Neural cell (in vitro differentiated cells): ENCODE measurements at regions not wholly inside any gene's neighbourhood (a gene's known extent, or its start where the extent isn't known, plus 50 kb on each side); places are given as distances from the start of the nearest gene placed in this dataset.

Experiments used
- H2AFZ ChIP-seq: fragments of 200-600, 300-800 bp; sonication (generic), shearing (Covaris generic); 2 replicates; pipeline ENCODE4 v1.6.0; 2014; ENCODE audit warnings: low read depth, mild to moderate bottlenecking, antibody characterized with exemption, low read length, moderate library complexity
- H3F3A ChIP-seq: fragments of 200-600 bp; shearing (Covaris generic); 2 replicates; pipeline ENCODE4 v1.6.1; 2016; ENCODE audit warnings: mild to moderate bottlenecking, moderate library complexity, mixed read lengths, antibody characterized with exemption, low read length; ENCODE audit not compliant: insufficient read depth, poor library complexity, severe bottlenecking
- H3K27ac ChIP-seq: fragments of 200-600, 300-800 bp; sonication (generic), shearing (Covaris generic); 2 replicates; pipeline ENCODE4 v1.5.1; 2014; ENCODE audit warnings: mild to moderate bottlenecking, low read length, moderate library complexity
- H3K27me3 ChIP-seq: fragments of 300-800, 200-600 bp; sonication (generic), shearing (Covaris generic); 2 replicates; pipeline ENCODE4 v1.6.0; 2014; ENCODE audit warnings: mild to moderate bottlenecking, low read depth, low read length, moderate library complexity; ENCODE audit not compliant: insufficient read depth
- H3K36me3 ChIP-seq: fragments of 300-800, 200-600 bp; sonication (generic), shearing (Covaris generic); 2 replicates; pipeline ENCODE4 v1.5.1; 2014; ENCODE audit warnings: mild to moderate bottlenecking, antibody characterized with exemption, low read length, moderate library complexity; ENCODE audit not compliant: insufficient read depth
- H3K4me2 ChIP-seq: fragments of 300-800, 200-600 bp; sonication (generic), shearing (Covaris generic); 2 replicates; pipeline ENCODE4 v1.6.0; 2014; ENCODE audit warnings: mild to moderate bottlenecking, low read length
- H3K4me3 ChIP-seq: fragments of 300-800, 200-600 bp; sonication (generic), shearing (Covaris generic); 2 replicates; pipeline ENCODE4 v1.5.1; 2014; ENCODE audit warnings: mild to moderate bottlenecking, low read length, moderate library complexity
- H3K79me2 ChIP-seq: fragments of 200-600 bp; shearing (Covaris generic); replicated peaks from 2 replicates; pipeline ENCODE4 v1.6.0; 2014; ENCODE audit warnings: mild to moderate bottlenecking, low read length, moderate library complexity; ENCODE audit not compliant: insufficient read depth
- H3K9ac ChIP-seq: fragments of 300-800, 200-600 bp; sonication (generic), shearing (Covaris generic); 2 replicates; pipeline ENCODE4 v1.6.1; 2016; ENCODE audit warnings: mild to moderate bottlenecking, low read length, mixed read lengths
- H3K9me2 ChIP-seq: fragments of 200-600 bp; shearing (Covaris generic); 2 replicates; pipeline ENCODE4 v1.6.1; 2016; ENCODE audit warnings: mild to moderate bottlenecking, low read length, mixed read lengths; ENCODE audit not compliant: insufficient read depth
- H3K9me3 ChIP-seq: fragments of 200-600, 300-800 bp; sonication (generic), shearing (Covaris generic); 2 replicates; pipeline ENCODE4 v1.6.1; 2016; ENCODE audit warnings: mild to moderate bottlenecking, mixed run types, low read length, moderate library complexity, mixed read lengths
- H4K20me1 ChIP-seq: fragments of 200-600 bp; shearing (Covaris generic); 2 replicates; pipeline ENCODE4 v1.6.1; 2016; ENCODE audit warnings: mild to moderate bottlenecking, mixed run types; ENCODE audit not compliant: insufficient read depth
- EP300 ChIP-seq: fragments of 450-650 bp; conservative IDR thresholded peaks from 2 replicates; pipeline ENCODE4 v1.6.1; 2014; ENCODE audit warnings: antibody characterized with exemption, mild to moderate bottlenecking, moderate library complexity; ENCODE audit not compliant: poor library complexity, severe bottlenecking
- EZH2 ChIP-seq: fragments of 200-600, 300-800 bp; shearing (Covaris generic), sonication (generic); IDR thresholded peaks from 2 replicates; pipeline ENCODE4 v1.6.1; 2014; ENCODE audit warnings: antibody characterized with exemption, low read length, borderline replicate concordance, mild to moderate bottlenecking; ENCODE audit not compliant: insufficient read depth, poor library complexity, severe bottlenecking
- MXI1 ChIP-seq: fragments of 450-650 bp; conservative IDR thresholded peaks from 2 replicates; pipeline ENCODE4 v1.6.1; 2014; ENCODE audit warnings: antibody characterized with exemption, mild to moderate bottlenecking; ENCODE audit not compliant: poor library complexity, severe bottlenecking
- POLR2AphosphoS5 ChIP-seq: IDR thresholded peaks from 2 replicates; pipeline ENCODE4 v1.6.1; 2012
- RAD21 ChIP-seq: fragments of 450-650 bp; conservative IDR thresholded peaks from 2 replicates; pipeline ENCODE4 v1.6.1; 2014; ENCODE audit warnings: antibody characterized with exemption, mild to moderate bottlenecking, moderate library complexity
- REST ChIP-seq: IDR thresholded peaks from 2 replicates; pipeline ENCODE4 v1.6.1; 2012; ENCODE audit warnings: borderline replicate concordance
- SMC3 ChIP-seq: fragments of 450-650 bp; conservative IDR thresholded peaks from 2 replicates; pipeline ENCODE4 v1.6.1; 2014; ENCODE audit warnings: antibody characterized with exemption, mild to moderate bottlenecking, moderate library complexity; ENCODE audit not compliant: poor library complexity
- TAF1 ChIP-seq: IDR thresholded peaks from 2 replicates; pipeline ENCODE4 v1.6.1; 2012; ENCODE audit warnings: low read depth
- TF ChIP-seq, protein P1 (sequence below): fragments of 450-650 bp; IDR thresholded peaks from 2 replicates; pipeline ENCODE4 v1.5.1; 2014; ENCODE audit warnings: antibody characterized with exemption, mild to moderate bottlenecking, moderate library complexity; ENCODE audit not compliant: poor library complexity, severe bottlenecking

DNA sequence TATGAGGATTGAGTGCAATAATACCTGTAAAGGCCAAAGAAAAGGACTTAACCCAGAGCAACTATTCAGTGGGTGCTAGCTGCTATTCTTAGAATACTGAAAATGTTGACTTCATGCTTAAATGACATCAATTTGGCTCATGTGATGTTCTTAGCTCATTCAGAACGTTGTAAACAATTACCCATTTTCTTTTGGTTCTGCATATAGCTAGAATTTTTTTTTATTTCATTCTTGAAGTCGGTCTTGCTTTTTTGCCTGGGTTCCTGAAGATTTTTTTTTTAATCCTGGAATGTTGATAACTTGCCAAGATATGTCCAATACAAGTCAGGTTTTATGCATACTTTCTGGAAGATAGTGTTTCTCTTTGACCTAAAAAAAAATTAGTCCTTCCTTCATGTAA is 772.0 kb downstream of the LTN1 start:
- H3K79me2 ChIP-seq = no peaks in the 10 kb centered on the region
- H3K36me3 ChIP-seq = no peaks in the 10 kb centered on the region
- no peak overlapping the region for H3K9ac ChIP-seq
- no peaks in the 10 kb centered on the region for H3F3A ChIP-seq
- no peaks in the 10 kb centered on the region for H3K9me3 ChIP-seq
- no peak overlapping the region for H3K27ac ChIP-seq
- H3K4me3 ChIP-seq = no peak overlapping the region
- H3K27me3 ChIP-seq = no peaks in the 10 kb centered on the region
- TF ChIP-seq TAF1 (no peak), RAD21 (no peak), MXI1 (no peak), EZH2 (no peak), REST (no peak), POLR2AphosphoS5 (no peak), SMC3 (no peak), EP300 (no peak)
- TF ChIP-seq, protein P1, sequence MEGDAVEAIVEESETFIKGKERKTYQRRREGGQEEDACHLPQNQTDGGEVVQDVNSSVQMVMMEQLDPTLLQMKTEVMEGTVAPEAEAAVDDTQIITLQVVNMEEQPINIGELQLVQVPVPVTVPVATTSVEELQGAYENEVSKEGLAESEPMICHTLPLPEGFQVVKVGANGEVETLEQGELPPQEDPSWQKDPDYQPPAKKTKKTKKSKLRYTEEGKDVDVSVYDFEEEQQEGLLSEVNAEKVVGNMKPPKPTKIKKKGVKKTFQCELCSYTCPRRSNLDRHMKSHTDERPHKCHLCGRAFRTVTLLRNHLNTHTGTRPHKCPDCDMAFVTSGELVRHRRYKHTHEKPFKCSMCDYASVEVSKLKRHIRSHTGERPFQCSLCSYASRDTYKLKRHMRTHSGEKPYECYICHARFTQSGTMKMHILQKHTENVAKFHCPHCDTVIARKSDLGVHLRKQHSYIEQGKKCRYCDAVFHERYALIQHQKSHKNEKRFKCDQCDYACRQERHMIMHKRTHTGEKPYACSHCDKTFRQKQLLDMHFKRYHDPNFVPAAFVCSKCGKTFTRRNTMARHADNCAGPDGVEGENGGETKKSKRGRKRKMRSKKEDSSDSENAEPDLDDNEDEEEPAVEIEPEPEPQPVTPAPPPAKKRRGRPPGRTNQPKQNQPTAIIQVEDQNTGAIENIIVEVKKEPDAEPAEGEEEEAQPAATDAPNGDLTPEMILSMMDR = no peak
- H3K4me2 ChIP-seq = no peak overlapping the region
- no peaks in the 10 kb centered on the region for H3K9me2 ChIP-seq
- no peak overlapping the region for H2AFZ ChIP-seq
- H4K20me1 ChIP-seq = no peaks in the 10 kb centered on the region

- no peak overlapping the region for H3K9ac ChIP-seq
- H3K4me2 ChIP-seq = no peak overlapping the region
- TF ChIP-seq, protein P1 = no peak
- TF ChIP-seq RAD21 (no peak), TAF1 (no peak), REST (no peak), SMC3 (no peak), POLR2AphosphoS5 (no peak), EZH2 (no peak), EP300 (no peak), MXI1 (no peak)
- no peak overlapping the region for H2AFZ ChIP-seq
- no peaks in the 10 kb centered on the region for H3K9me3 ChIP-seq
- no peaks in the 10 kb centered on the region for H3K9me2 ChIP-seq
- no peak overlapping the region for H3K27ac ChIP-seq
- H4K20me1 ChIP-seq = no peaks in the 10 kb centered on the region
- H3K27me3 ChIP-seq = no peaks in the 10 kb centered on the region
- H3K4me3 ChIP-seq = no peak overlapping the region
- no peaks in the 10 kb centered on the region for H3F3A ChIP-seq
- no peaks in the 10 kb centered on the region for H3K79me2 ChIP-seq
- H3K36me3 ChIP-seq = no peaks in the 10 kb centered on the region
These were observed 775.6 kb downstream of the LTN1 start for GRCh38 chr21:28216976-28217523.
